NT2/D1 (cell line): ENCODE measurements at regions not wholly inside any gene's neighbourhood (a gene's known extent, or its start where the extent isn't known, plus 50 kb on each side); places are given as distances from the start of the nearest gene placed in this dataset.

Source experiments
- SUZ12 ChIP-seq: IDR thresholded peaks from 2 replicates; pipeline ENCODE4 v1.6.1; 2011; ENCODE audit not compliant: insufficient read length, insufficient read depth; ENCODE audit errors: extremely low read depth
- YY1 ChIP-seq: IDR thresholded peaks from 2 replicates; pipeline ENCODE4 v1.6.1; 2011; ENCODE audit not compliant: insufficient read length, insufficient read depth
- ZNF274 ChIP-seq: IDR thresholded peaks from 2 replicates; pipeline ENCODE4 v1.6.1; 2011; ENCODE audit warnings: mild to moderate bottlenecking, low read depth, low read length

- no peak for TF ChIP-seq SUZ12
- no peak for TF ChIP-seq YY1
- no peak for TF ChIP-seq ZNF274
Measured at GRCh38 chr22:35195226-35195625, 62.1 kb upstream of the HMGXB4 start.
